ENCODE measurements at regions not wholly inside any gene's neighbourhood (a gene's known extent, or its start where the extent isn't known, plus 50 kb on each side); places are given as distances from the start of the nearest gene placed in this dataset.

GRCh38 chr3:72421126-72421525, 427.1 kb downstream of the SHQ1 start:
- no peak for DNase-seq

DNA sequence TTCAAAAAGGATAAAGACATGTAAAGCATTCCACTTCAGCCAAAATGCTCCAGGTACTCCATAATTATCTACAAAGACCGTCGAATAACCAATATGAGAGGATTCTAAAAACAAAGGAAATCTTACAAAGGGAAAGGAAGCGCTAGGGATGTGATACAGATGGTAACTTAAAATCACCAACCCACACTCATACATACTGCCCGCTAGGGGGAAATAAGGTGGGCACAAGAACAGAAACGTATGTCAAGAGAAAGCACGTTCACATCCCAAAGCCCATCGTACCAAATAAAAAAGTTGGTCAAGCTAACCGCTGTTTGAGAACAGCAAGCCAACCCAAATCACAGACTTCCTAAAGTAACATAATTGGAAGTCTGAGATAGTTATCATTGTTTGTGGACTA, 429.4 kb downstream of the SHQ1 start:
- DNase-seq, result no peak

GRCh38 chr3:72418244-72418643, 430.0 kb downstream of the SHQ1 start:
- DNase-seq, result no peak

DNA sequence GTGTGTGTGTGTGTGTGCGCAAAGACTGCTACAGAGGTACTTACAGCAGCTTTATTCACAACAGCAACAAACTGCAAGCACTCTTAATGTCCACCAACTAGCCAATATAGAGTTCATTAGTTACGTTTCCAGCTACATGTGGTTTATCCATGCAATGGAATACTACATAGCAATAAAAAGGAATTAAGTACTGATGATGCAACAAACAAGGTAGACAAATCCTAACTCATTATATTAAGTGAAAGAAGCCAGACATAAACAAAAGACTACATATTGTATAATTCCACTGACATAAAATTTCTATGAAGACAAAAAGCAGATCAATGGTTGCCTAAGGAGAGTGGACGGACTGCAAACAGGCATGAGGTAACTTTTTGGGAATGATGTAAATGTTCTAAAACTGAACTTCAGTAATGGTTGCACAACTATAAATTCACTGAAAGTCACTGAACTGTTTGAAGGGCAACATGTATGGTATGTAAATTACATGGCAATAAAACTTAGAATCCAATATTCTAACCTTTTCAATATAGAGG, 433.7 kb downstream of the SHQ1 start:
- DNase-seq, result no peak

- no peak for DNase-seq
Observed at GRCh38 chr3:72413228-72413627, 435.0 kb downstream of the SHQ1 start.

DNA sequence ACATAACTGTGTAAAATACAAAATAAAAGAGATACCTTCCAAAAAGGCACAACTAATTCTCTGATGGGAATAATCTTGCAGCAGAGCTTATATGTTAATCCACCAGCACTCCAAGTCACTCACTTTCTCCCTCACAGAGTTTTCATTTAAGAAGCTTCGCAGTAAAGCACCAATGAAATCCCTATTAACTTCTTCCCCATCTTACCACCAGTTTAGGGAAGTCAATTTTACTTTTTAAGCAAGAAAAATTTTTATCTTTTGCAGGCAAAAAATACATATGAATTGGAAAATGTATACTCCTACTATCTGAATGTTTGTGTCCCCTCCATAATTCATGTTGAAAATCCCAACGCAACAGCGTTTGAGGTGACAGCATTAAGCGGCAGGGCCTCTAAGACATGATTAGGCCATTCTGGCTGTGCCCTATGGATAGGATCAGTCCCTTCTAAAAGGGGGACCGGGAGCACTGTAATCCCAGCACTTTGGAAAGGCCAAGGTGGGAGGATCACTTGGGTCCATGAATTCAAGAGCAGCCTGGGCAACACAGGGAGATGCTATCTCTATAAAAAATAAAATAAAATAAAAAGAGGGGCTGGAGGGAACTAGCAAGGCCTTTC, 435.8 kb downstream of the SHQ1 start:
- no peak for DNase-seq

- no peak for DNase-seq
Observed at GRCh38 chr3:72411843-72412242, 436.4 kb downstream of the SHQ1 start.

- DNase-seq, result no peak
Observed at GRCh38 chr3:72411126-72411525, 437.1 kb downstream of the SHQ1 start.

GRCh38 chr3:72408983-72409779, 439.1 kb downstream of the SHQ1 start:
- no peak for DNase-seq

- no peak for DNase-seq
Observed at GRCh38 chr3:72407766-72408165, 440.5 kb downstream of the SHQ1 start.

- DNase-seq, result no peak
Observed at GRCh38 chr3:72405943-72406566, 442.2 kb downstream of the SHQ1 start.

GRCh38 chr3:72401005-72401545, 447.2 kb downstream of the SHQ1 start:
- DNase-seq, result no peak

- DNase-seq, result no peak
Observed at GRCh38 chr3:72398781-72399180, 449.5 kb downstream of the SHQ1 start.

DNA sequence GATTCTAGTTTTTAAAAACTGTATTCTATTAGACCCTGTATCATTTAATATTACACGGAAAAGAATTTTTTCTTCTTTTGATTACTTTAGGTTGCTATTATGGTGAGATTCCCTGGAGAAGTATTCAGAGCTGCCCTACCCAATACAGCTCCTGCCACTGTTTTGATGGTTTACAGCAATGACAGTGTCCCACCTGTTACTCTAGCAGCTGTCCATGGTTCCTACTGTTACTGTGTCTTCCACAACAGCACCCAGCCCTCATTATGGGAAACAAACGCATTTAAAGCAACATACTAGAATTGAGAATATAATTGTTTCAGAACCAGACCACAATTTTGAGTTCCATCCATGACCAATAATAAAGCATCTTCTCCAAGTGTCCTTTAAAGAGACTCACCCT, 450.7 kb downstream of the SHQ1 start:
- no peak for DNase-seq

- no peak for DNase-seq
Observed at GRCh38 chr3:72396899-72397298, 451.3 kb downstream of the SHQ1 start.

DNA sequence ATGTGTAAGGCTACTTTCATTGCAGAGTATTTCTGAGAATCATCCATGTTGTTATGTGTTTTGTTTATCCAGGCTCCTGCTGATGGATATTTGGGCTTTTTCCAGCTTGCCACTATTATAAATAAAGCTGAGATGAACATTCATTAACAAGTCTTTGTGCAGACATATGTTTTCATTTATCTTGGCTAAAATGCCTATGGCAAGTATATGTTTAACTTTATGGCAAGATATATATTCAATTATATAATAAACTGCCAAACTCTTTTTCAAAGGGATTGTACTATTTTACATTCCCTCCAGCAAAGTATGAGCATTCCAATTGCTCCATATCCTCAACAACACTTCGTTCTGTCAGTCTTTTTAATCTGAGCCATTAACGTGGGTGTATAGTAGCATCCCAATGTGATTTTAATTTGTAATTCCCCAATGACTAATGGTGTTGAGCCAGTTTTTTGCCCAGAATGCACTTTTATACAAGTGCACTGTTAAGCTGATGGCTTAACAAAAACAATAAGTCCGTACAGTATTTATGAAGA, 452.4 kb downstream of the SHQ1 start:
- DNase-seq, result no peak

- no peak for DNase-seq
Observed at GRCh38 chr3:72393455-72393854, 454.8 kb downstream of the SHQ1 start.

DNA sequence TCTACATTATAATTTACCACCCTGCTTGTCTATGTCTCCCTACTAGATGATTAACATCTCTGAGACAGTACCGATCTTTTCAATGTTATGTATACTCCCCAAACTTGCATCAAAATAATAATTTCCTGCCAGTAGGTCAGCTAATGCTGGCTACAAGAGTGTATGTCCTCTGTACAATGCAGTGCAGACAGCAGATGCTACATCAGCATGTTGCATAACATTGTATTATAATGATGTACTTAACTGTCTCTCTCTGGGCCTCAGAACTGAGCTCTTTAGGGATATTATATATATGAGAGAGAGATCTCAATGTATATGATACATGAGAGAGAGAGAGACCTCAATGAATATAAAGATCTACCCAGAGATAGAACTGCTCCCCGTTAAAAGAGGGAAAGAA, 456.6 kb downstream of the SHQ1 start:
- no peak for DNase-seq

DNA sequence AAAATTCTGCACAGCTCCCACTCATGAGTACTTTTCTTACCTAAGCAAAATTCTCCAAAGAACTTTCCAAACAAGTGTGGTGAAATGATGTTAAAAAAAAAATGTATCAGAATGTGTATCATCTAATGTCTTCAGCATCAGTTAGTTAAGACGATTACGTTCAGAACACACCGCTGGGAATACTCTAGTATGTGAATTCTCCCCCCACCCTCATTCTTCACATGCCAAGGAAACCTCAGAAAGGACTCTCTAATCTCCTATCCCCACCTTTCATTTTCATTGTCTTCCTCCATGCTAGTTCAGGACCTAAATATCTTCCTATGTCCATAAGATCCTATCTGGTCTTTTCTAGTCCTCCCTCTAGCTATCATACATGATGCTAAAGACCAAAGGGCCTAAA, 457.4 kb downstream of the SHQ1 start:
- no peak for DNase-seq

DNA sequence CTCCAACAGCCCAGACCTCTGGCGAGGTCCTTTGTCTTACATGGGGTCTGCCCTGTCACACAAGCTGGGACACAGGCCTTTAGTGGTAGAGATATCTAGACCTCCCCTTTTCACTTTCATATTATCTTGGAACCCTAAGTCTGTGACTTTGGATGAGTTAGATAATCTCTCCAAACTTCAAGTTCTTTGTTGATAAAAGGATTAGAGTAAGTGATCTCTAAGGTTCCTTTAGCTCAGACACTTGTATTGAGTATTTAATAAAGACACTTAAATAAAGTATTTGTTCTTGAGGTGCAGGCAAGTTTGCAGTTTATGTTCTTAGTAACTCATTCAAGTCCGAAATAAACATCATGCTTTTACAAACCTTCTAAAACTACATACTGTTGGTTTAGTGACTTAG, 459.6 kb downstream of the SHQ1 start:
- DNase-seq, result no peak

DNA sequence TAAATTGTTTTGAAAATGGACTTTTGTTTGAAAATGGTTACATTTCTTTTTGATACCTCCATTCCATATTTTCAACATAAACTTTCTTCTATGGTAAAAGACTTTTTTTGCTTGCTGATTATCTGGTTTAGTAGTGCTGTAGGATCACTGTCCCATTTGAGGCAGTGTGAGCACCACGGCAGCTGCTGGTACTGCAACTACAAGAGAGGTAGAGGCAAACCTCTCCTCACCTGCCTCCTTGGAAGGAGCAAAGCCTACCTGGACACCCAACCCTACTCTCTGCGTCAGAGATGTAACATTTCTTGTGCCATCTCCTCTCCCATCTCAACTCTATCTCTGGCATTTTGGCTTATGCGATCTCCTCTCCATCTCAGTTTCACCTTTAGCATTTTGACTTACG, 460.1 kb downstream of the SHQ1 start:
- DNase-seq, result no peak

DNA sequence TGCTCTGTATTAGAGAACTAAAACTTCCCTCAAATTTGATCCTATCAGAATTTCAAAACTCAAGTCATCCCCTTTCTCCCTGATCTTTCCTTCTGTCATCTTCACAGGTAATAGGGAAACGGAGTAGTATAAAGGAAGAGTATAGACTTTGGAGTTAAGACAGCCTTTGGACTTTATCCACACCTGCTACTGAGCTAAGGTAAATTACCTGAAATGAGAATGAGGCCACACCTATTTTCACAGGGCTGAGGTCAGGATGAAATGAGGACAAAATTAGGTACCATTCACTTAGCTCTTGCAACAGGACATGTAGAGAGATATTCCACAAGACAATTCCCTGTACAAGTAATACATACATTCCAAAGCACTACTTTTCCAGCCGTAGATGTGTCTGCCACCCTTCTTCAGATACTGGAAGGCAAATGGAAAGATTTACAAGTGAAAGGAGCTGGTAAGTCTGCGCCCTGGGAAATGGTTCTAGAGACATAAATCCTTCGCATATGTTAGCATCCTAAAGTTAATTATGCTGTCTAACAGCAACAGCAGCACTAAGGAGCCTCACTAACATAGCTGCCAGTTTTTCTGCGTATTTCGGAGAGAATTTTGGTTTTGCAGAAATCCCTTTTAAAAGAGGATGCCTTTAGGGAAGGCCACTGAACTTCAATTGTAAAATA, 461.8 kb downstream of the SHQ1 start:
- no peak for DNase-seq

- no peak for DNase-seq
Observed at GRCh38 chr3:72385167-72385566, 463.1 kb downstream of the SHQ1 start.
